HEK293T (cell line): ENCODE measurements at regions not wholly inside any gene's neighbourhood (a gene's known extent, or its start where the extent isn't known, plus 50 kb on each side); places are given as distances from the start of the nearest gene placed in this dataset.
"Not testable (repeated sequence)": the region's sequence is repeated elsewhere in the genome, so short reads cannot be mapped to it uniquely, and the experiment has no call there.

ENCODE experiments used
- CTCF ChIA-PET: fragments of 350-600 bp; formaldehyde crosslinking; extraction: SDS; loops from one replicate; lab custom pipeline; 2021; ENCODE audit warnings: antibody characterized with exemption, inconsistent platforms; lab: Yijun Ruan, JAX
- POLR2A ChIA-PET: fragments of 350-600 bp; formaldehyde crosslinking; extraction: SDS; loops from one replicate; lab custom pipeline; 2020; ENCODE audit warnings: antibody characterized with exemption, inconsistent platforms; lab: Yijun Ruan, JAX
- DNase-seq: peaks from one replicate; pipeline ENCODE4 v3.0.0; 2012; ENCODE audit warnings: mixed read lengths; ENCODE audit errors: extremely low spot score
- ARNT ChIP-seq: fragments of 450-650 bp; IDR thresholded peaks from 2 replicates; pipeline ENCODE4 v1.6.1; 2017; ENCODE audit warnings: mild to moderate bottlenecking
- BHLHE40 ChIP-seq: fragments of 450-650 bp; IDR thresholded peaks from 2 replicates; pipeline ENCODE4 v1.6.1; 2016; ENCODE audit warnings: mild to moderate bottlenecking, moderate library complexity, borderline replicate concordance
- CTBP1 ChIP-seq: fragments of 450-650 bp; IDR thresholded peaks from 2 replicates; pipeline ENCODE4 v1.6.1; 2016; ENCODE audit warnings: borderline replicate concordance
- ELF4 ChIP-seq: fragments of 450-650 bp; IDR thresholded peaks from 2 replicates; pipeline ENCODE4 v1.6.1; 2017; ENCODE audit warnings: antibody characterized with exemption
- FOXA1 ChIP-seq: fragments of 450-650 bp; IDR thresholded peaks from 2 replicates; pipeline ENCODE4 v1.6.1; 2016; ENCODE audit warnings: mild to moderate bottlenecking
- FOXK2 ChIP-seq: fragments of 450-650 bp; IDR thresholded peaks from 2 replicates; pipeline ENCODE4 v1.6.1; 2016; ENCODE audit warnings: mild to moderate bottlenecking
- FOXM1 ChIP-seq: fragments of 450-650 bp; IDR thresholded peaks from 2 replicates; pipeline ENCODE4 v1.6.1; 2017; ENCODE audit warnings: mild to moderate bottlenecking, borderline replicate concordance
- HDGF ChIP-seq: fragments of 450-650 bp; IDR thresholded peaks from 2 replicates; pipeline ENCODE4 v1.6.1; 2017; ENCODE audit warnings: antibody characterized with exemption, borderline replicate concordance
- L3MBTL2 ChIP-seq: fragments of 450-650 bp; conservative IDR thresholded peaks from 2 replicates; pipeline ENCODE4 v1.6.1; 2016; ENCODE audit warnings: mild to moderate bottlenecking
- LEF1 ChIP-seq: fragments of 450-650 bp; IDR thresholded peaks from 2 replicates; pipeline ENCODE4 v1.6.1; 2017; ENCODE audit warnings: mild to moderate bottlenecking, borderline replicate concordance
- NFRKB ChIP-seq: fragments of 450-650 bp; IDR thresholded peaks from 2 replicates; pipeline ENCODE4 v1.6.1; 2016; ENCODE audit warnings: mild to moderate bottlenecking, moderate library complexity
- SP1 ChIP-seq: fragments of 450-650 bp; IDR thresholded peaks from 2 replicates; pipeline ENCODE4 v1.6.1; 2017
- SUZ12 ChIP-seq: fragments of 450-650 bp; IDR thresholded peaks from 2 replicates; pipeline ENCODE4 v1.6.1; 2016; ENCODE audit warnings: mild to moderate bottlenecking
- TARDBP ChIP-seq: fragments of 450-650 bp; IDR thresholded peaks from 2 replicates; pipeline ENCODE4 v1.6.1; 2016
- ZNF384 ChIP-seq: fragments of 450-650 bp; IDR thresholded peaks from 2 replicates; pipeline ENCODE4 v1.6.1; 2016
- TF ChIP-seq, protein P1 (sequence below): fragments of 450-650 bp; IDR thresholded peaks from 2 replicates; pipeline ENCODE4 v1.6.1; 2016

DNA sequence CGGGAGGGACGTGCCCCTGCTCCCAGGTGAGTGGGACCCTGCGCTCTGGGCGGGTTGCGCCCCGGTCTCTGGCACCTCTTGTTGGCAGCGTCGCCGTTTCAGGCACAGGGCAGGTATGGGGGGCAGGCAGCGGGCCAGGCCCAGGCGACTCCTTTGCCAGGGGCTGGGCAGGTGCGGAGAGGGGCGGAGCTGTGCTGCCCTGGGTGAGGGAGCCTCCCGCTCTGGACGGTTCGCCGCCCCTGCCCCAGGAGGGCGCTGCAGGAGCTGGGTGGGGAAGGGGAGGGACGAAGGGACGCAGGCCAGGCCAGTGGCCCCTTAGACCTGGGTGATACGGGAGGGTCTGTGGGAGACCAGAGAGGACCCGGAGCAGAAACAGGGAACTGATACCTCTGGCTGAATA is 663.9 kb upstream of the DEFB115 start:
- TF ChIP-seq FOXM1 = no peak
- TF ChIP-seq FOXA1 = no peak
- TF ChIP-seq SP1 = no peak
- TF ChIP-seq, protein P1, sequence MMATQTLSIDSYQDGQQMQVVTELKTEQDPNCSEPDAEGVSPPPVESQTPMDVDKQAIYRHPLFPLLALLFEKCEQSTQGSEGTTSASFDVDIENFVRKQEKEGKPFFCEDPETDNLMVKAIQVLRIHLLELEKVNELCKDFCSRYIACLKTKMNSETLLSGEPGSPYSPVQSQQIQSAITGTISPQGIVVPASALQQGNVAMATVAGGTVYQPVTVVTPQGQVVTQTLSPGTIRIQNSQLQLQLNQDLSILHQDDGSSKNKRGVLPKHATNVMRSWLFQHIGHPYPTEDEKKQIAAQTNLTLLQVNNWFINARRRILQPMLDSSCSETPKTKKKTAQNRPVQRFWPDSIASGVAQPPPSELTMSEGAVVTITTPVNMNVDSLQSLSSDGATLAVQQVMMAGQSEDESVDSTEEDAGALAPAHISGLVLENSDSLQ = no peak
- CTCF ChIA-PET = no interaction called here
- POLR2A ChIA-PET = no interaction called here
- DNase-seq = no peak

DNA sequence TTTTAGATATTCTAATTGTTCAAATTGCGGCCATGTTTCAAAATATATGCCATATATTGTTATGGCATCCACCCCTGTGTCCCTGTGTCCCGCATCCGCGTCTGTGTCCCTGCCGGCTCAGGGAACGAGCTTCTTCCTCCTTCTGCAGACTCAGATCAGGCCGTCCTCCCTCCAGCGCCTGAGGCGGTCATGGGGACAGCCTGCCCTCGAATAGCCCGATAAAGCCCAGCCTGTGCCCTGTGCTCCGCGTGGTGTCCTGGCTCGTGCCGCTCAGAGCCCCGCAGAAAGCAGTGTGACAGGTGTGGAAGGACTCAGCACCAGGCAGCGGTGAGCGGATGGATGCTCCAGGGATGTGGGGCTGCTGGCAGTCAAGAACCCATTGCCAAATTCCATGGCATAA is 663.4 kb upstream of the DEFB115 start:
- TF ChIP-seq LEF1 = no peak
- ChIA-PET CTCF (no interaction called here), POLR2A (no interaction called here)
- DNase-seq = no peak

GRCh38 chr20:30595698-30596097 is 661.8 kb upstream of the DEFB115 start:
- DNase-seq = no peak
- CTCF ChIA-PET = no interaction called here
- TF ChIP-seq FOXK2 = no peak
- TF ChIP-seq HDGF = no peak
- TF ChIP-seq NFRKB = no peak
- TF ChIP-seq FOXM1 = no peak
- no peak for TF ChIP-seq SP1
- TF ChIP-seq TARDBP = no peak
- no peak for TF ChIP-seq L3MBTL2
- no peak for TF ChIP-seq CTBP1
- TF ChIP-seq ZNF384 = no peak
- TF ChIP-seq FOXA1 = no peak
- TF ChIP-seq, protein P1 = no peak
- TF ChIP-seq SUZ12 = no peak
- no peak for TF ChIP-seq LEF1
- TF ChIP-seq ELF4 = no peak
- TF ChIP-seq ARNT = no peak
- no peak for TF ChIP-seq BHLHE40
- POLR2A ChIA-PET = no interaction called here

GRCh38 chr20:30597429-30597828 is 660.0 kb upstream of the DEFB115 start:
- CTCF ChIA-PET, POLR2A ChIA-PET, DNase-seq: not testable (repeated sequence)

DNA sequence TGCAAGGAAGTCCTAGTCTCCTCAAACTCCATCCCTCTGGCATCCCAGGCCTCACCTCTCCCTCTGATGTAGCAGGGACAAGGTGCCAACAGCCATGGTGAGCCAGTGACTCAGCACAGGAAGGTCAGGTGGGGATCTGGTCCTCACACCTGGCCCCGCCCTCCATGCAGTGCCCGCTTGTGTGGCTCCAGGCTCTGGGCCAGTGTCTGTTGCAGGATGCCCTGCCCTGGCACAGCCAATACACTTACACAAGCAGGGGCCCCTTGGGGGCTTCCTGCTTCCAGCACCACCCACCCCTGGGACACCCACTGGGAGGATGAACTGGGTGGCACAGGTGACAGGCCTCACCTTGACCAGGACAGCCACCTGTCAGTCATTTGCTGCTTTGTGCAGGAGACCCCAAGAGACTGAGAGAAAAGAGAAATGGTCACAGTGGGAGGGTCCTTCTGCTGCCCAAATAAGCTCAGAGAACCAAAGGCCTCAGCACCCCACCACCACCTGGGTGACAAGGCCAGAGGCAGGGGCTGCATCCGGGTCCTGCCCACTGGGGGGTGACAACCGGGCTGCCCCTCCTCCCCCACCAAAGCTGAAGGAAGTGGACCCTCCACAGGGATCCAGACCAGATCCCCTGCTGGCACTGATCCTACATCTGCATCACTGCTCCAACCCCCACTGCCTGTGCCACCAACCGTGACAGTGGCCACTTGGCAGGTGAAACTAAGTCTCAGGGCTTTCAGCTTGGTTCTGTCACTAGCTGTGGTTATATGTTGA is 658.8 kb upstream of the DEFB115 start:
- TF ChIP-seq FOXM1 (no peak), TARDBP (no peak), HDGF (no peak), CTBP1 (no peak), ARNT (no peak), ELF4 (no peak), FOXK2 (no peak), SP1 (no peak), ZNF384 (no peak), SUZ12 (no peak), FOXA1 (no peak)
- TF ChIP-seq, protein P1 = no peak
- CTCF ChIA-PET = no interaction called here
- POLR2A ChIA-PET = no interaction called here
- no peak for DNase-seq

- POLR2A ChIA-PET = no interaction called here
These were observed 657.5 kb upstream of the DEFB115 start for GRCh38 chr20:30599990-30600389.

GRCh38 chr20:30601974-30602373 is 655.5 kb upstream of the DEFB115 start:
- ChIA-PET CTCF (no interaction called here), POLR2A (no interaction called here)
- DNase-seq = no peak
- no peak for TF ChIP-seq BHLHE40
- TF ChIP-seq ELF4 = no peak
- TF ChIP-seq L3MBTL2 = no peak
- TF ChIP-seq TARDBP = no peak
- no peak for TF ChIP-seq FOXA1
- TF ChIP-seq LEF1 = no peak
- no peak for TF ChIP-seq SUZ12
- TF ChIP-seq, protein P1 = no peak
- TF ChIP-seq SP1 = no peak
- TF ChIP-seq FOXK2 = no peak
- no peak for TF ChIP-seq HDGF

More at GRCh38 chr20:30599990-30600389, 657.5 kb upstream of the DEFB115 start:
- TF ChIP-seq FOXM1 = no peak
- no peak for TF ChIP-seq ELF4
- no peak for TF ChIP-seq NFRKB
- TF ChIP-seq ZNF384 = no peak
- no peak for TF ChIP-seq CTBP1
- TF ChIP-seq FOXK2 = no peak
- no peak for TF ChIP-seq HDGF
- TF ChIP-seq BHLHE40 = no peak
- no peak for TF ChIP-seq FOXA1
- TF ChIP-seq TARDBP = no peak
- DNase-seq = no peak
- CTCF ChIA-PET = no interaction called here
